ENCODE measurements at regions not wholly inside any gene's neighbourhood (a gene's known extent, or its start where the extent isn't known, plus 50 kb on each side); places are given as distances from the start of the nearest gene placed in this dataset.
A peak's percentile ranks its signal among the peaks of the same experiment; 100 is the strongest.

DNA sequence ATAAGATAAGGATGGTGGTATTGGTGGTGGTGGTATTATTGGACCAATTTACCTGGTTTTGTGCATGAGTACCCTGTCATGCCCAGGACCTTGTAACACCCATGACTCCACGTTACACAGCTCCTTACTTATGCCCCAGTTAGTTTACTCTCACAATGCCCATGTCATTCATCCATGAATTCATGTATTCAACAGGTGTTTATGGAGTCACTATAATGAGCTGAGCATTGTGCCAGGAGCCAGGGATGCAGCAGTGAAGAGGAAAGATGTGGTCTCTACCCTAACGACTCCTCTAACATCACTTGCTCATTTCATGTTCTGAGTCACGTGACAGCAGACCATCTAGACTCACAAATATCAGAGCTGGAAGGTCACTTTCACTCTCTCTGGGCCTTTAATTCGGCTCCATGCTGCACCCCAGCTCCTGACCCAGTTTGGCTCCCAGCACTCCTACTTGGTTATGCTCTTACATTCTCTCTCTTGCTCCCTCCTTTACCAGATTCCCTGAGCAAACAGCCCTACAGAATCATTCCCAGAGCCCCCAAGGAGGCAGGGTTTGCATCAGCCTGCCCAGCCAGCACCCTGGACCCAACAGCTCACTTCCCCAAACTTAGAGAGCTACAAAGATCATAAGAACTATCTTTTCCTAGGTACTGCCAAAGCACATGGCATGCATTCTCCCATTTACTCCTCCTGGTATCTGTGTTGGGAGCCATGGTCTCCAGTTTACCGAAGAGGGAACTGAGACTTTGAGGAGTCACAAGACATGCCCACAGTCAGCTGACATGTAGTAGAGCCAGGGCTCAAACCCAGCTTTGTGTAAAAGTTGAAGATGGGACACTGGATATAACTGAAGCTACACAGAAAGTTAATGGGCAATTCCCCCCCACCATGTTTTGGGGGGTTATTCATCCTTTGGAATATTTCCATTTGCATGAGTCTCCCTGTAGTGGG, 449.9 kb downstream of the LRATD1 start:
- ChIA-PET CTCF (interaction anchor here (1.1 kb wide), 1 partner anchor 24 kb away, joined by 4 read pairs; no protein-coding TSS in a partner anchor), POLR2A (no interaction called here)
- no peak overlapping the region for H3K4me3 ChIP-seq (ENCODE audit: low read depth, low read length)

DNA sequence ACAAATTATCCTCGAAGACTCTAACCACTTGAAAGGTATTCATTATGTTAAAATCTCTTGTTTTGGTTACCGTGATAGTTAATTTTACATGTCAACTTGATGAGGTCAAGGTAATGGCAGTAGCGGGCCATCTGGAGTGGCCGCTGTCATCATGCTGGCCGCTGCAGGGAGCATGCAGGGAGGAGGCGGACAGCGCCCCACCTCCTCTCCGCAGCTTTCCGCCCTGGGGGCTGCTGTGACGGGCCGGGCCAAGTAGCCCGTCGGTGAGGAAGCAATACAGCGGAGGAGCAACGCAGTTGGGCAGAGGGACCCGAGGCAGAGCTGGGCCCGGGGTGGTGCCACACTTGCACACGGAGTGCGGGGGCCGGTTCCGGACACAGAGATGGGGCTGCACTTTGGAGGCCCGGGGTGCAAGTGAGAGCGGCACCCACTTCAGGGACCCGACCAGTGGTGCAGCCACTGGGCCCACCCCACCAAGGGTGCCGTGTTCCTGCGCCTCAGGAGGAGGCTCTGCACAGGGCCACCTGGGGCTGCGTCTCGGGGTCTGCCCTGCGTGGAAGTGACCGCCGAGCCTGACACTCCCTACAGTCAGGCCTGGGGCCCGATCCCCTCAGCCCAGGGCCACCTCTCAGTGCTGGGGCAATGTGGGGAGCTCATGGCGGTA, 452.4 kb downstream of the LRATD1 start:
- Histone ChIP-seq H3K27ac (ENCODE audit: extremely low read depth, low read depth, low read length) (no peak overlapping the region), H3K4me3 (ENCODE audit: low read depth, low read length) (no peak overlapping the region), H3K4me1 (ENCODE audit: control insufficient read depth, insufficient read depth, low read length) (no peaks in the 10 kb centered on the region), H3K36me3 (ENCODE audit: control insufficient read depth in 2 of 2, insufficient read depth in 1 of 2, low read length in 2 of 2) (no peaks in the 10 kb centered on the region), H3K9me3 (ENCODE audit: control insufficient read depth, insufficient read depth, low read depth, low read length) (no peaks in the 10 kb centered on the region)
- no peak for TF ChIP-seq ZSCAN23 (tag by site-specific recombination; IDR thresholded peaks at IDR 0.05)
- no peak for TF ChIP-seq ZNF211 (tag by site-specific recombination; IDR thresholded peaks at IDR 0.05; ENCODE audit: low read depth)
- TF ChIP-seq ZNF292 (tag by site-specific recombination; IDR thresholded peaks at IDR 0.05; ENCODE audit: borderline replicate concordance, low read depth), result no peak
- TF ChIP-seq, protein P1, sequence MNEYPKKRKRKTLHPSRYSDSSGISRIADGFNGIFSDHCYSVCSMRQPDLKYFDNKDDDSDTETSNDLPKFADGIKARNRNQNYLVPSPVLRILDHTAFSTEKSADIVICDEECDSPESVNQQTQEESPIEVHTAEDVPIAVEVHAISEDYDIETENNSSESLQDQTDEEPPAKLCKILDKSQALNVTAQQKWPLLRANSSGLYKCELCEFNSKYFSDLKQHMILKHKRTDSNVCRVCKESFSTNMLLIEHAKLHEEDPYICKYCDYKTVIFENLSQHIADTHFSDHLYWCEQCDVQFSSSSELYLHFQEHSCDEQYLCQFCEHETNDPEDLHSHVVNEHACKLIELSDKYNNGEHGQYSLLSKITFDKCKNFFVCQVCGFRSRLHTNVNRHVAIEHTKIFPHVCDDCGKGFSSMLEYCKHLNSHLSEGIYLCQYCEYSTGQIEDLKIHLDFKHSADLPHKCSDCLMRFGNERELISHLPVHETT (tag by site-specific recombination; IDR thresholded peaks at IDR 0.05), result no peak
- TF ChIP-seq, protein P2, sequence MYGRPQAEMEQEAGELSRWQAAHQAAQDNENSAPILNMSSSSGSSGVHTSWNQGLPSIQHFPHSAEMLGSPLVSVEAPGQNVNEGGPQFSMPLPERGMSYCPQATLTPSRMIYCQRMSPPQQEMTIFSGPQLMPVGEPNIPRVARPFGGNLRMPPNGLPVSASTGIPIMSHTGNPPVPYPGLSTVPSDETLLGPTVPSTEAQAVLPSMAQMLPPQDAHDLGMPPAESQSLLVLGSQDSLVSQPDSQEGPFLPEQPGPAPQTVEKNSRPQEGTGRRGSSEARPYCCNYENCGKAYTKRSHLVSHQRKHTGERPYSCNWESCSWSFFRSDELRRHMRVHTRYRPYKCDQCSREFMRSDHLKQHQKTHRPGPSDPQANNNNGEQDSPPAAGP (tag by site-specific recombination; IDR thresholded peaks at IDR 0.05), result no peak
- no peak for TF ChIP-seq ZNF600 (tag by site-specific recombination; IDR thresholded peaks at IDR 0.05)
- TF ChIP-seq ZFHX2 (tag by site-specific recombination; conservative IDR thresholded peaks at IDR 0.05), result no peak
- TF ChIP-seq ZBTB21 (tag by site-specific recombination; IDR thresholded peaks at IDR 0.05), result no peak
- no peak for TF ChIP-seq ZNF626 (tag by site-specific recombination; IDR thresholded peaks at IDR 0.05)
- no peak for TF ChIP-seq HOXC10 (CRISPR knock-in tag; IDR thresholded peaks at IDR 0.05)
- TF ChIP-seq, protein P3, sequence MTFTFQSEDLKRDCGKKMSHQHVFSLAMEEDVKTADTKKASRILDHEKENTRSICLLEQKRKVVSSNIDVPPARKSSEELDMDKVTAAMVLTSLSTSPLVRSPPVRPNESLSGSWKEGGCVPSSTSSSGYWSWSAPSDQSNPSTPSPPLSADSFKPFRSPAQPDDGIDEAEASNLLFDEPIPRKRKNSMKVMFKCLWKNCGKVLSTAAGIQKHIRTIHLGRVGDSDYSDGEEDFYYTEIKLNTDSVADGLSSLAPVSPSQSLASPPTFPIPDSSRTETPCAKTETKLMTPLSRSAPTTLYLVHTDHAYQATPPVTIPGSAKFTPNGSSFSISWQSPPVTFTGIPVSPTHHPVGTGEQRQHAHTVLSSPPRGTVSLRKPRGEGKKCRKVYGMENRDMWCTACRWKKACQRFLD (tag by site-specific recombination; IDR thresholded peaks at IDR 0.05), result no peak
- no peak for TF ChIP-seq ZNF133 (tag by site-specific recombination; IDR thresholded peaks at IDR 0.05)
- TF ChIP-seq ZNF548 (tag by site-specific recombination; IDR thresholded peaks at IDR 0.05), result no peak
- TF ChIP-seq KLF16 (tag by site-specific recombination; IDR thresholded peaks at IDR 0.05), result no peak
- no peak for TF ChIP-seq ZNF791 (tag by site-specific recombination; IDR thresholded peaks at IDR 0.05)
- TF ChIP-seq ZFP41 (tag by site-specific recombination; IDR thresholded peaks at IDR 0.05; ENCODE audit: borderline replicate concordance), result no peak
- no peak for TF ChIP-seq ZNF830 (tag by site-specific recombination; IDR thresholded peaks at IDR 0.05; ENCODE audit: low read depth)
- POLR2A ChIA-PET, result no interaction called here
- CTCF ChIA-PET, result no interaction called here

More for the DNA sequence above, 449.9 kb downstream of the LRATD1 start:
- TF ChIP-seq SCRT1 (tag by site-specific recombination; IDR thresholded peaks at IDR 0.05; ENCODE audit: borderline replicate concordance), result peak; percentile 66
- TF ChIP-seq SCRT2 (tag by site-specific recombination; IDR thresholded peaks at IDR 0.05), result peak; percentile 92
- TF ChIP-seq, protein P4, sequence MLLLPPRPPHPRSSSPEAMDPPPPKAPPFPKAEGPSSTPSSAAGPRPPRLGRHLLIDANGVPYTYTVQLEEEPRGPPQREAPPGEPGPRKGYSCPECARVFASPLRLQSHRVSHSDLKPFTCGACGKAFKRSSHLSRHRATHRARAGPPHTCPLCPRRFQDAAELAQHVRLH (tag by site-specific recombination; IDR thresholded peaks at IDR 0.05), result no peak
- H3K36me3 ChIP-seq (ENCODE audit: control insufficient read depth in 2 of 2, insufficient read depth in 1 of 2, low read length in 2 of 2), result no peaks in the 10 kb centered on the region
- H3K9me3 ChIP-seq (ENCODE audit: control insufficient read depth, insufficient read depth, low read depth, low read length), result no peaks in the 10 kb centered on the region
- H3K27ac ChIP-seq (ENCODE audit: extremely low read depth, low read depth, low read length), result no peak overlapping the region
- H3K4me1 ChIP-seq (ENCODE audit: control insufficient read depth, insufficient read depth, low read length), result no peaks in the 10 kb centered on the region

Data from HEK293 (cell line).